K562 (cell line): ENCODE measurements at regions not wholly inside any gene's neighbourhood (a gene's known extent, or its start where the extent isn't known, plus 50 kb on each side); places are given as distances from the start of the nearest gene placed in this dataset.

ENCODE experiments used
- GTF2F1 ChIP-seq: IDR thresholded peaks from 2 replicates; pipeline ENCODE4 v1.6.1; 2011; ENCODE audit warnings: low read depth, low read length, improper control_type of control experiment
- NRF1 ChIP-seq, 2 experiments: fragments of 450-650 bp; IDR thresholded peaks in 1 of 2; conservative IDR thresholded peaks in 1 of 2; 2 replicates each; pipeline ENCODE4 v1.6.1; 2014; ENCODE audit warnings: mild to moderate bottlenecking in 2 of 2
- PCBP1 ChIP-seq: fragments of 200-400 bp; formaldehyde crosslinking; IDR thresholded peaks from 2 replicates; pipeline ENCODE4 v1.6.1; 2018; ENCODE audit warnings: mild to moderate bottlenecking, low read depth, low read length; ENCODE audit not compliant: poor library complexity, severe bottlenecking
- POLR2AphosphoS5 ChIP-seq: IDR thresholded peaks from 2 replicates; pipeline ENCODE4 v1.6.1; 2011; ENCODE audit warnings: mild to moderate bottlenecking, low read depth, low read length, moderate library complexity; ENCODE audit not compliant: control insufficient read depth, insufficient read depth
- STAG1 ChIP-seq: sonication (generic); formaldehyde crosslinking; IDR thresholded peaks from 2 replicates; pipeline ENCODE4 v1.5.0; 2020; ENCODE audit warnings: missing genetic modification reagents, borderline replicate concordance
- ZNF143 ChIP-seq: sonication (generic); formaldehyde crosslinking; IDR thresholded peaks from 2 replicates; pipeline ENCODE4 v1.9.0; 2022; ENCODE audit warnings: mild to moderate bottlenecking, missing genetic modification reagents
- ZNF3 ChIP-seq: fragments of 250-450 bp; sonication (Bioruptor Pico); IDR thresholded peaks from 2 replicates; pipeline ENCODE4 v1.5.0; 2021; ENCODE audit warnings: mild to moderate bottlenecking, moderate library complexity
- TF ChIP-seq, protein P1 (sequence below): sonication (generic); formaldehyde crosslinking; IDR thresholded peaks from 2 replicates; pipeline ENCODE4 v1.8.0; 2022; ENCODE audit warnings: mild to moderate bottlenecking, missing genetic modification reagents
- TF ChIP-seq, protein P2 (sequence below): fragments of 250-450 bp; sonication (Bioruptor Pico); IDR thresholded peaks from 2 replicates; pipeline ENCODE4 v1.5.0; 2020; ENCODE audit warnings: mild to moderate bottlenecking, borderline replicate concordance
- TF ChIP-seq, protein P3 (sequence below), 3 experiments: IDR thresholded peaks in 2 of 3; conservative IDR thresholded peaks in 1 of 3; 2 replicates each; pipeline ENCODE4 v1.5.1; 2011 to 2012; ENCODE audit warnings: low read length in 3 of 3, mild to moderate bottlenecking in 3 of 3, control low read depth in 2 of 3, improper control_type of control experiment in 1 of 3, inconsistent platforms in 1 of 3, low read depth in 1 of 3, mixed read lengths in 1 of 3, moderate library complexity in 1 of 3; ENCODE audit not compliant: insufficient read depth in 2 of 3

DNA sequence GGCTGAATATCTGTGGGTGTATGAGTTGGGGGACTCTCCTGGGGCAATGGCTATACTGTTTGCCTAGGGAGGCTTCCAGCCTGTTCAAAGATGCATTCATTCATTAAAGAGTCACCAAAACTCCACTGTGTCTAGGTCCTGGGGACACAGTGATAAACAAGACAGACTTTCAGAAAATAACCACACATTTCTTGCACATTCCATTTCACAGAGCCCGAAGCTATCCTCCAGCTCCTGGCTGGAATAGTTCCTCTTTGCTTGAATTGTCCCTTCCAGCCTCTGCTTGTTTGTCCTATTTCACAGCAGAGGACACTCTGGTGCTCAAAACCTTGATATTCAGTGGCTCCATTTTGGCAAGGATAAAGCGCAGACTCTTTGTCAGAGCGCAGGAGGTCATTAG lies 61.7 kb upstream of the ITGA11 start:
- TF ChIP-seq POLR2AphosphoS5 = no peak
- no peak for TF ChIP-seq PCBP1
- TF ChIP-seq, protein P1, sequence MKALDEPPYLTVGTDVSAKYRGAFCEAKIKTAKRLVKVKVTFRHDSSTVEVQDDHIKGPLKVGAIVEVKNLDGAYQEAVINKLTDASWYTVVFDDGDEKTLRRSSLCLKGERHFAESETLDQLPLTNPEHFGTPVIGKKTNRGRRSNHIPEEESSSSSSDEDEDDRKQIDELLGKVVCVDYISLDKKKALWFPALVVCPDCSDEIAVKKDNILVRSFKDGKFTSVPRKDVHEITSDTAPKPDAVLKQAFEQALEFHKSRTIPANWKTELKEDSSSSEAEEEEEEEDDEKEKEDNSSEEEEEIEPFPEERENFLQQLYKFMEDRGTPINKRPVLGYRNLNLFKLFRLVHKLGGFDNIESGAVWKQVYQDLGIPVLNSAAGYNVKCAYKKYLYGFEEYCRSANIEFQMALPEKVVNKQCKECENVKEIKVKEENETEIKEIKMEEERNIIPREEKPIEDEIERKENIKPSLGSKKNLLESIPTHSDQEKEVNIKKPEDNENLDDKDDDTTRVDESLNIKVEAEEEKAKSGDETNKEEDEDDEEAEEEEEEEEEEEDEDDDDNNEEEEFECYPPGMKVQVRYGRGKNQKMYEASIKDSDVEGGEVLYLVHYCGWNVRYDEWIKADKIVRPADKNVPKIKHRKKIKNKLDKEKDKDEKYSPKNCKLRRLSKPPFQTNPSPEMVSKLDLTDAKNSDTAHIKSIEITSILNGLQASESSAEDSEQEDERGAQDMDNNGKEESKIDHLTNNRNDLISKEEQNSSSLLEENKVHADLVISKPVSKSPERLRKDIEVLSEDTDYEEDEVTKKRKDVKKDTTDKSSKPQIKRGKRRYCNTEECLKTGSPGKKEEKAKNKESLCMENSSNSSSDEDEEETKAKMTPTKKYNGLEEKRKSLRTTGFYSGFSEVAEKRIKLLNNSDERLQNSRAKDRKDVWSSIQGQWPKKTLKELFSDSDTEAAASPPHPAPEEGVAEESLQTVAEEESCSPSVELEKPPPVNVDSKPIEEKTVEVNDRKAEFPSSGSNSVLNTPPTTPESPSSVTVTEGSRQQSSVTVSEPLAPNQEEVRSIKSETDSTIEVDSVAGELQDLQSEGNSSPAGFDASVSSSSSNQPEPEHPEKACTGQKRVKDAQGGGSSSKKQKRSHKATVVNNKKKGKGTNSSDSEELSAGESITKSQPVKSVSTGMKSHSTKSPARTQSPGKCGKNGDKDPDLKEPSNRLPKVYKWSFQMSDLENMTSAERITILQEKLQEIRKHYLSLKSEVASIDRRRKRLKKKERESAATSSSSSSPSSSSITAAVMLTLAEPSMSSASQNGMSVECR (CRISPR knock-in tag) = no peak
- no peak for TF ChIP-seq ZNF143
- TF ChIP-seq ZNF3 (CRISPR knock-in tag) = no peak
- no peak for TF ChIP-seq STAG1 (CRISPR knock-in tag)
- TF ChIP-seq, protein P2, sequence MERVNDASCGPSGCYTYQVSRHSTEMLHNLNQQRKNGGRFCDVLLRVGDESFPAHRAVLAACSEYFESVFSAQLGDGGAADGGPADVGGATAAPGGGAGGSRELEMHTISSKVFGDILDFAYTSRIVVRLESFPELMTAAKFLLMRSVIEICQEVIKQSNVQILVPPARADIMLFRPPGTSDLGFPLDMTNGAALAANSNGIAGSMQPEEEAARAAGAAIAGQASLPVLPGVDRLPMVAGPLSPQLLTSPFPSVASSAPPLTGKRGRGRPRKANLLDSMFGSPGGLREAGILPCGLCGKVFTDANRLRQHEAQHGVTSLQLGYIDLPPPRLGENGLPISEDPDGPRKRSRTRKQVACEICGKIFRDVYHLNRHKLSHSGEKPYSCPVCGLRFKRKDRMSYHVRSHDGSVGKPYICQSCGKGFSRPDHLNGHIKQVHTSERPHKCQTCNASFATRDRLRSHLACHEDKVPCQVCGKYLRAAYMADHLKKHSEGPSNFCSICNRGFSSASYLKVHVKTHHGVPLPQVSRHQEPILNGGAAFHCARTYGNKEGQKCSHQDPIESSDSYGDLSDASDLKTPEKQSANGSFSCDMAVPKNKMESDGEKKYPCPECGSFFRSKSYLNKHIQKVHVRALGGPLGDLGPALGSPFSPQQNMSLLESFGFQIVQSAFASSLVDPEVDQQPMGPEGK (CRISPR knock-in tag) = no peak
- TF ChIP-seq, protein P3, sequence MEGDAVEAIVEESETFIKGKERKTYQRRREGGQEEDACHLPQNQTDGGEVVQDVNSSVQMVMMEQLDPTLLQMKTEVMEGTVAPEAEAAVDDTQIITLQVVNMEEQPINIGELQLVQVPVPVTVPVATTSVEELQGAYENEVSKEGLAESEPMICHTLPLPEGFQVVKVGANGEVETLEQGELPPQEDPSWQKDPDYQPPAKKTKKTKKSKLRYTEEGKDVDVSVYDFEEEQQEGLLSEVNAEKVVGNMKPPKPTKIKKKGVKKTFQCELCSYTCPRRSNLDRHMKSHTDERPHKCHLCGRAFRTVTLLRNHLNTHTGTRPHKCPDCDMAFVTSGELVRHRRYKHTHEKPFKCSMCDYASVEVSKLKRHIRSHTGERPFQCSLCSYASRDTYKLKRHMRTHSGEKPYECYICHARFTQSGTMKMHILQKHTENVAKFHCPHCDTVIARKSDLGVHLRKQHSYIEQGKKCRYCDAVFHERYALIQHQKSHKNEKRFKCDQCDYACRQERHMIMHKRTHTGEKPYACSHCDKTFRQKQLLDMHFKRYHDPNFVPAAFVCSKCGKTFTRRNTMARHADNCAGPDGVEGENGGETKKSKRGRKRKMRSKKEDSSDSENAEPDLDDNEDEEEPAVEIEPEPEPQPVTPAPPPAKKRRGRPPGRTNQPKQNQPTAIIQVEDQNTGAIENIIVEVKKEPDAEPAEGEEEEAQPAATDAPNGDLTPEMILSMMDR (IDR thresholded peaks at IDR 0.05 in 2 of 3, conservative IDR thresholded peaks at IDR 0.05 in 1 of 3; ENCODE audit: insufficient read depth in 2 of 3, low read depth in 1 of 3, low read length in 3 of 3) = no peak
- no peak for TF ChIP-seq NRF1 (conservative IDR thresholded peaks at IDR 0.05 in 1 of 2, IDR thresholded peaks at IDR 0.05 in 1 of 2)
- TF ChIP-seq GTF2F1 = no peak
